Endothelial cell of umbilical vein (primary cell): ENCODE measurements at regions not wholly inside any gene's neighbourhood (a gene's known extent, or its start where the extent isn't known, plus 50 kb on each side); places are given as distances from the start of the nearest gene placed in this dataset.

ENCODE experiments used
- BruUV-seq: library from RNA; stranded (reverse); fragments of 400-500 nt; replicated peaks from 2 replicates; lab custom pipeline; 2021; lab: Mats Ljungman, UMichigan
- CTCF ChIA-PET: fragments of 300-600, 350-600 bp; sonication (Branson Sonifier 250); formaldehyde crosslinking; loops from one replicate; lab custom pipeline; 2021; ENCODE audit warnings: antibody characterized with exemption, inconsistent platforms; lab: Charles Lee
- POLR2A ChIA-PET: fragments of 300-600, 350-600 bp; sonication (Branson Sonifier 250); formaldehyde crosslinking; loops from one replicate; lab custom pipeline; 2021; ENCODE audit warnings: antibody characterized with exemption, inconsistent platforms; lab: Charles Lee
- DNase-seq: peaks from one replicate; pipeline ENCODE4 v3.0.0-alpha.2; 2011; ENCODE audit warnings: low read depth, low spot score
- FAIRE-seq: peaks from 2 replicates; lab custom pipeline; 2011; peaks lifted over from hg19 to GRCh38; lab: Jason Lieb, UNC
- H2AFZ ChIP-seq: 2 replicates; pipeline ENCODE4 v1.6.0; 2012; ENCODE audit warnings: low read depth, low read length, control low read depth, inconsistent platforms
- H3K27ac ChIP-seq: 2 replicates; pipeline ENCODE4 v1.5.1; 2011; ENCODE audit warnings: low read depth, mild to moderate bottlenecking, control low read depth, low read length, moderate library complexity; ENCODE audit not compliant: insufficient read depth
- H3K27me3 ChIP-seq, 2 experiments: 2 replicates each; pipeline versions ENCODE4 v1.6.0 to v1.6.1; 2011; ENCODE audit warnings: low read length in 2 of 2, mixed read lengths in 1 of 2; ENCODE audit not compliant: control insufficient read depth in 2 of 2, insufficient read depth in 2 of 2
- H3K36me3 ChIP-seq, 2 experiments: 2 replicates in 1 of 2; 3 replicates in 1 of 2; pipeline ENCODE4 v1.5.1; 2011; ENCODE audit warnings: low read length in 2 of 2, mild to moderate bottlenecking in 1 of 2, moderate library complexity in 1 of 2; ENCODE audit not compliant: control insufficient read depth in 2 of 2, insufficient read depth in 2 of 2; ENCODE audit errors: extremely low read depth in 1 of 2
- H3K4me1 ChIP-seq: 3 replicates; pipeline ENCODE4 v1.5.1; 2011; ENCODE audit warnings: mild to moderate bottlenecking, low read length; ENCODE audit not compliant: control insufficient read depth, insufficient read depth; ENCODE audit errors: extremely low read depth
- H3K4me2 ChIP-seq: 2 replicates; pipeline ENCODE4 v1.6.1; 2011; ENCODE audit warnings: low read length, control low read depth, mixed read lengths; ENCODE audit not compliant: insufficient read depth
- H3K4me3 ChIP-seq, 3 experiments: fragments of 200-600 bp in 1 of 3; sonication (generic), shearing (Covaris generic) in 1 of 3; replicated peaks in 1 of 3; 2 replicates each; pipeline ENCODE4 v1.5.1; 2011 to 2016; ENCODE audit warnings: control low read depth in 3 of 3, low read length in 3 of 3, mild to moderate bottlenecking in 2 of 3, inconsistent platforms in 1 of 3, low read depth in 1 of 3, moderate library complexity in 1 of 3; ENCODE audit not compliant: insufficient read depth in 1 of 3
- H3K79me2 ChIP-seq: 2 replicates; pipeline ENCODE4 v1.6.0; 2012; ENCODE audit warnings: low read length, inconsistent platforms; ENCODE audit not compliant: control insufficient read depth, insufficient read depth
- H3K9ac ChIP-seq: replicated peaks from 2 replicates; pipeline ENCODE3; 2011; ENCODE audit warnings: low read length, control low read depth; ENCODE audit not compliant: insufficient read depth; ENCODE audit errors: extremely low read depth
- H3K9me1 ChIP-seq: replicated peaks from 3 replicates; pipeline ENCODE4 v1.6.0; 2011; ENCODE audit warnings: mild to moderate bottlenecking, low read length; ENCODE audit not compliant: control insufficient read depth, insufficient read depth; ENCODE audit errors: extremely low read depth
- H3K9me3 ChIP-seq: replicated peaks from 2 replicates; pipeline ENCODE4 v1.5.1; 2012; ENCODE audit warnings: low read length, inconsistent platforms; ENCODE audit not compliant: control insufficient read depth, insufficient read depth
- H4K20me1 ChIP-seq: replicated peaks from 2 replicates; pipeline ENCODE3; 2011; ENCODE audit warnings: mild to moderate bottlenecking, low read length; ENCODE audit not compliant: control insufficient read depth, insufficient read depth; ENCODE audit errors: extremely low read depth
- CTCF ChIP-seq, 2 donors: IDR thresholded peaks; 1 replicate in 1 of 2; 2 replicates in 1 of 2; pipeline ENCODE4 v1.5.1; 2011; ENCODE audit warnings: low read length in 2 of 2, mild to moderate bottlenecking in 2 of 2, moderate library complexity in 2 of 2, control low read depth in 1 of 2, inconsistent platforms in 1 of 2, low read depth in 1 of 2; ENCODE audit not compliant: insufficient read depth in 1 of 2; ENCODE audit errors: extremely low read depth in 1 of 2
- EZH2 ChIP-seq: IDR thresholded peaks from 2 replicates; pipeline ENCODE4 v1.6.1; 2012; ENCODE audit warnings: borderline replicate concordance, low read depth, mild to moderate bottlenecking, moderate library complexity, low read length, inconsistent platforms; ENCODE audit not compliant: severe bottlenecking
- FOS ChIP-seq: IDR thresholded peaks from 2 replicates; pipeline ENCODE4 v1.6.1; 2011; ENCODE audit warnings: mild to moderate bottlenecking, low read length, moderate library complexity, borderline replicate concordance; ENCODE audit not compliant: insufficient read depth
- GATA2 ChIP-seq: IDR thresholded peaks from 2 replicates; pipeline ENCODE4 v1.7.0; 2011; ENCODE audit warnings: low read depth, mild to moderate bottlenecking, moderate library complexity, mixed read lengths, low read length; ENCODE audit not compliant: insufficient read length, insufficient read depth
- JUN ChIP-seq: IDR thresholded peaks from 2 replicates; pipeline ENCODE4 v1.6.1; 2011; ENCODE audit warnings: borderline replicate concordance, low read depth; ENCODE audit not compliant: insufficient read length, insufficient read depth
- MAX ChIP-seq: IDR thresholded peaks from 2 replicates; pipeline ENCODE4 v1.6.1; 2011; ENCODE audit not compliant: insufficient read depth, insufficient read length
- MYC ChIP-seq: IDR thresholded peaks from one replicate; pipeline ENCODE4 v1.6.1; 2011; ENCODE audit warnings: mild to moderate bottlenecking, low read depth, low read length
- POLR2A ChIP-seq: IDR thresholded peaks from 2 replicates; pipeline ENCODE4 v1.6.1; 2012; ENCODE audit warnings: low read depth, mild to moderate bottlenecking, control low read depth, low read length
- POLR2AphosphoS5 ChIP-seq: IDR thresholded peaks from 2 replicates; pipeline ENCODE4 v1.6.1; 2012; ENCODE audit warnings: low read depth, mild to moderate bottlenecking, control low read depth, low read length, moderate library complexity; ENCODE audit not compliant: insufficient read depth
- dilution Hi-C: fragments of 300-500 bp; cut with MboI; formaldehyde crosslinking; loops from one replicate; pipeline ENCODE4 v1.15.0; 2019; ENCODE audit warnings: low sequenced_read_pairs; ENCODE audit not compliant: extremely low pct_ligation_motif_present
- intact Hi-C: fragments of 100-400 bp; cut with micrococcal nuclease; formaldehyde crosslinking; loops from one replicate; pipeline ENCODE4 v1.10.0; 2022

GRCh38 chrX:30979271-30979670 is 90.2 kb upstream of the TAB3 start:
- H3K9me1 ChIP-seq = no peaks in the 10 kb centered on the region
- intact Hi-C loops = loop anchor here (10.0 kb wide), 1 partner anchor 316 kb away; no protein-coding TSS in a partner anchor
- no peaks in the 10 kb centered on the region for H4K20me1 ChIP-seq
- no peak for FAIRE-seq
- DNase-seq = no peak
- no peaks in the 10 kb centered on the region for H3K36me3 ChIP-seq
- dilution Hi-C loops = no loop called here
- H3K9ac ChIP-seq = no peak overlapping the region
- no peak overlapping the region for H3K27ac ChIP-seq
- no peaks in the 10 kb centered on the region for H3K4me1 ChIP-seq
- H3K27me3 ChIP-seq = no peaks in the 10 kb centered on the region
- no peak overlapping the region for H2AFZ ChIP-seq
- H3K9me3 ChIP-seq = no peaks in the 10 kb centered on the region
- no peak for TF ChIP-seq GATA2
- TF ChIP-seq FOS = no peak
- TF ChIP-seq POLR2A = no peak
- no peak overlapping the region for H3K4me2 ChIP-seq
- ChIA-PET POLR2A (no interaction called here), CTCF (no interaction called here)
- H3K4me3 ChIP-seq = no peak overlapping the region
- no peaks in the 10 kb centered on the region for H3K79me2 ChIP-seq
- BruUV-seq = no TSS peak

GRCh38 chrX:30975467-30975866 is 86.4 kb upstream of the TAB3 start:
- DNase-seq (no peak), FAIRE-seq (no peak)
- Histone ChIP-seq H3K79me2 (no peaks in the 10 kb centered on the region), H3K27me3 (peaks cover 0 to 1% of the 10 kb centered on the region in 2 experiments), H2AFZ (no peak overlapping the region), H3K9me3 (no peaks in the 10 kb centered on the region), H3K4me2 (no peak overlapping the region), H3K9ac (no peak overlapping the region), H3K4me3 (no peak overlapping the region), H3K4me1 (no peaks in the 10 kb centered on the region), H3K9me1 (no peaks in the 10 kb centered on the region), H4K20me1 (no peaks in the 10 kb centered on the region), H3K27ac (no peak overlapping the region), H3K36me3 (no peaks in the 10 kb centered on the region)
- TF ChIP-seq FOS (no peak), POLR2A (no peak), JUN (no peak), MYC (no peak), POLR2AphosphoS5 (no peak), MAX (no peak), CTCF (IDR thresholded peaks at IDR 0.05; ENCODE audit: extremely low read depth in 1 of 2, insufficient read depth in 1 of 2, low read depth in 1 of 2, low read length in 2 of 2) (no peak), EZH2 (no peak), GATA2 (no peak)
- intact Hi-C loops (loop anchor here (10.0 kb wide), 1 partner anchor 319 kb away; no protein-coding TSS in a partner anchor), dilution Hi-C loops (no loop called here)
- BruUV-seq = no TSS peak
- ChIA-PET CTCF (no interaction called here), POLR2A (no interaction called here)
